DOHH2 (cell line): ENCODE measurements at regions not wholly inside any gene's neighbourhood (a gene's known extent, or its start where the extent isn't known, plus 50 kb on each side); places are given as distances from the start of the nearest gene placed in this dataset.

Experiments
- CTCF ChIP-seq: fragments of 200-600 bp; sonication (generic); IDR thresholded peaks from one replicate; pipeline ENCODE4 v1.5.1; 2014; ENCODE audit warnings: antibody characterized with exemption, mild to moderate bottlenecking, low read depth, low read length; ENCODE audit not compliant: poor library complexity, severe bottlenecking
- EZH2phosphoT487 ChIP-seq: fragments of 200-600 bp; sonication (generic); IDR thresholded peaks from 2 replicates; pipeline ENCODE4 v1.6.1; 2017; ENCODE audit warnings: borderline replicate concordance, mild to moderate bottlenecking, antibody characterized with exemption, low read length, moderate library complexity, mixed read lengths

- TF ChIP-seq CTCF (no peak), EZH2phosphoT487 (no peak)
Observed at GRCh38 chr20:20808016-20808415, 95.6 kb upstream of the RALGAPA2 start.
